HG03064 (cell line): ENCODE measurements at regions not wholly inside any gene's neighbourhood (a gene's known extent, or its start where the extent isn't known, plus 50 kb on each side); places are given as distances from the start of the nearest gene placed in this dataset.
"Not testable (repeated sequence)": the region's sequence is repeated elsewhere in the genome, so short reads cannot be mapped to it uniquely, and the experiment has no call there.

ENCODE experiments used
- ATAC-seq: cut with Tn5 transposase; IDR thresholded peaks from one replicate; pipeline ENCODE4 v1.9.1; 2021; ENCODE audit warnings: low read depth; ENCODE audit not compliant: unreplicated experiment

GRCh38 chr21:36207577-36208320, 51.1 kb downstream of the DOP1B start:
- ATAC-seq: no peak

GRCh38 chr21:36208326-36209013, 51.8 kb downstream of the DOP1B start:
- ATAC-seq: no peak

- no peak for ATAC-seq
These were observed 53.1 kb downstream of the DOP1B start for GRCh38 chr21:36209626-36210171.

GRCh38 chr21:36210779-36211659, 54.4 kb downstream of the DOP1B start:
- ATAC-seq: no peak

- ATAC-seq: no peak
These were observed 55.3 kb downstream of the DOP1B start for GRCh38 chr21:36211660-36212512.

- no peak for ATAC-seq
These were observed 55.8 kb downstream of the DOP1B start for GRCh38 chr21:36212513-36212780.

- ATAC-seq: no peak
These were observed 57.9 kb downstream of the DOP1B start for GRCh38 chr21:36214561-36214960.

- ATAC-seq: no peak
These were observed 61.1 kb downstream of the DOP1B start for GRCh38 chr21:36217743-36218142.

GRCh38 chr21:36218691-36219090, 62.1 kb downstream of the DOP1B start:
- ATAC-seq: no peak

- no peak for ATAC-seq
These were observed 66.8 kb downstream of the DOP1B start for GRCh38 chr21:36223451-36223850.

GRCh38 chr21:36229181-36229580, 72.6 kb downstream of the DOP1B start:
- ATAC-seq: no peak

GRCh38 chr21:36231444-36231843, 74.8 kb downstream of the DOP1B start:
- ATAC-seq: not testable (repeated sequence)

- ATAC-seq: no peak
These were observed 76.0 kb downstream of the DOP1B start for GRCh38 chr21:36232641-36233040.

GRCh38 chr21:36235058-36235582, 78.5 kb downstream of the DOP1B start:
- no peak for ATAC-seq

- no peak for ATAC-seq
These were observed 79.6 kb downstream of the DOP1B start for GRCh38 chr21:36236052-36236730.

- ATAC-seq: no peak
These were observed 80.8 kb downstream of the DOP1B start for GRCh38 chr21:36237441-36237840.

GRCh38 chr21:36239585-36239984, 80.4 kb upstream of the MORC3 start:
- no peak for ATAC-seq

GRCh38 chr21:36241717-36242116, 78.3 kb upstream of the MORC3 start:
- ATAC-seq: no peak

- ATAC-seq: no peak
These were observed 74.9 kb upstream of the MORC3 start for GRCh38 chr21:36245115-36245514.
